Stimulated activated CD4-positive, alpha-beta T cell treated with anti-CD3 and anti-CD28 coated beads, Interleukin-2, amount 100 ng/mL, for 24 hours (primary cell): ENCODE measurements at regions not wholly inside any gene's neighbourhood (a gene's known extent, or its start where the extent isn't known, plus 50 kb on each side); places are given as distances from the start of the nearest gene placed in this dataset.
"Not testable (repeated sequence)": the region's sequence is repeated elsewhere in the genome, so short reads cannot be mapped to it uniquely, and the experiment has no call there.

Source experiments
- DNase-seq, 2 donors: peaks; one replicate each; pipeline ENCODE4 v3.0.0-alpha.2; 2020

DNA sequence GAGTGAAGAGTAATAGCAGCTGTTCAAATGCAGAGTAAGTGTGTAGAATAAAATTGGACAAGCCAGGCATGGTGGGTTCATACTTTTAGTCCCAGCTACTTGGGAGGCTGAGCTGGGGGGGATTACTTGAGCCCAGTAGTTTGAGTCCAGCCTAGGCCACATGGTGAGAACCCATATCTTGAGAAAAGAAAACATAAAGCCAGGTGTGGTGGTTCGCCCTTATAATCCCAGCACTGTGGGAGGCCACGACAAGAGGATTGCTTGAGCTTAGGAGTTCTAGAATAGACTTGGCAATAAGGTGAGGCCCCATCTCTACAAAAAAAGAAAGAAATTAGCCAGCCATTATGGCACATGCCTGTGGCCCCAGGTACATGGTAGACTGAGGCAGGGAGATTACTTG lies 1241.1 kb downstream of the UQCRFS1 start:
- DNase-seq = no peak

DNA sequence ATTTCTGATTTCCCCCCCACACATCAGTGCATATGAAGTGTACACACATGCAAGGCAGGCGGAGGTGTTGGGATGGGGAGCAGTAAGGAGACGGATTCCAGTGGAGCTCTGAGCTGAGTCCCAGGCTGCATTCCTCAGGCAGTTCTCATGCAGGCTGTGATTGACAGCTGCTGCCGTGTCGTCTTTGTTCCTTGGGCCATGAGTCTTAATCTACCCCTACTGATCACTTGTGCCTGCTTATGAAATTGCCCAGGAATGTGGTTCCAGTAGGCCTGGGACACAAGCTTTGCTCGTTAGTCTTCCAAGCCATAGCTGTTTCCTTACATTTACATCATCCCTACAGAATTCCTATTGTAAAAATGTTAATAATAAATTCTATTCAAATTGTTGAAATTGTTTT lies 1241.9 kb downstream of the UQCRFS1 start:
- DNase-seq = no peak

DNA sequence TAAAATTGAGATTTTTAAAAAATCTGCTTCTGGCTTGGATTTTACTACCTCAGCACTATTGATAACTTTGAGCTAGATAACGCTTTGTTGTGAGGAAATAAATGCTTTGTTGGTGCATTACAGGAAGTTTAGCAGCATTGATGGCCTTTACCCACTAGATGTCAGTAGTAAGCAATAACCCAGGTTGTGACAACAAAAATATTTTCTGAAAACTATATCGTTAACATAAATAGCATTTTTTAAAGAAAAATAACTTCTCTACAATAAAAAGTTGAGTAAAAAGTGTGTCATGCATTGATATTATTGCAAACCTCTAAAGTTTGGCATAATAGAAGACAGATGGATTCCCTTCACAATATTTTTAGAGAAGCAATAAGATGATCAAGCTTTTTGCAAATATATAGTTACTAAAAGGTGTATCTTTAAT lies 1246.5 kb downstream of the UQCRFS1 start:
- no peak for DNase-seq

DNA sequence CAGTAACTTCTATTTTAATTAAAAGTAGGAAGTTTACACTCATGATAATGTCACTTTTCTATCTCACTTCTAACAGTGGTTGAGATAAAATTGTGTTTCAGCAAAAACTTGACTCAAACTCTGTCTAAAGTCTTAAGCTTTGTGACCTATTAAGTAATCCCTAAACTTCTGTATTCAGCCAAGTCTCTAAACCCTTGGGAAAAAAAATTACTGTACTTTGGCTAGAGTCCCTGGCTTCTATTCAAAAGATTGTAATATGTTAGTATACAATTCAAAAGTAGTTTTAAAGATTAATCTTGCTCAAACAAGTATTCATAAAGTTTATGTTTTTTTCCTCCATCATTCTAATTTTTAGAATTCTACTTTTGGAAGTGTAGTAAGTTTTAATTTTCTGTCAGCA lies 1248.8 kb downstream of the UQCRFS1 start:
- DNase-seq = no peak

DNA sequence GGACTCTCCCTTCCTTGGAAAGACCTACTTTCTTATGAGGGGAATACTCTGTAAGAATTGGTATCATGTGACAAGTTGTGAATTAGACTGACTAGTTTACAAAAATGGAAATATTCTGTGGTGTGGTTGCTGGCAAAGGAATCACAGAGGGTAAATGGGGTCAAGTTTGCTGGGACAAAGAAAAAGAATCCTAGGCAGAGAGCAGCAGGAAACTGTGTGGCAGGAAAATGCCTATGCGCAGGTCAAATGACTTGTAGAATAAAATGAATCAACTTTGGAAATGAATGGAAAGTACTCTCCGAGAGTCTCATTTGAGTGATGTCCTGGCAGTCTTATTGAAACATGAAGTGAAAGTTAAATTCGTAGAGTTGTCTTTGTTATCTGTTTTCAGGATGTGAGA lies 1250.7 kb downstream of the UQCRFS1 start:
- DNase-seq = no peak

DNA sequence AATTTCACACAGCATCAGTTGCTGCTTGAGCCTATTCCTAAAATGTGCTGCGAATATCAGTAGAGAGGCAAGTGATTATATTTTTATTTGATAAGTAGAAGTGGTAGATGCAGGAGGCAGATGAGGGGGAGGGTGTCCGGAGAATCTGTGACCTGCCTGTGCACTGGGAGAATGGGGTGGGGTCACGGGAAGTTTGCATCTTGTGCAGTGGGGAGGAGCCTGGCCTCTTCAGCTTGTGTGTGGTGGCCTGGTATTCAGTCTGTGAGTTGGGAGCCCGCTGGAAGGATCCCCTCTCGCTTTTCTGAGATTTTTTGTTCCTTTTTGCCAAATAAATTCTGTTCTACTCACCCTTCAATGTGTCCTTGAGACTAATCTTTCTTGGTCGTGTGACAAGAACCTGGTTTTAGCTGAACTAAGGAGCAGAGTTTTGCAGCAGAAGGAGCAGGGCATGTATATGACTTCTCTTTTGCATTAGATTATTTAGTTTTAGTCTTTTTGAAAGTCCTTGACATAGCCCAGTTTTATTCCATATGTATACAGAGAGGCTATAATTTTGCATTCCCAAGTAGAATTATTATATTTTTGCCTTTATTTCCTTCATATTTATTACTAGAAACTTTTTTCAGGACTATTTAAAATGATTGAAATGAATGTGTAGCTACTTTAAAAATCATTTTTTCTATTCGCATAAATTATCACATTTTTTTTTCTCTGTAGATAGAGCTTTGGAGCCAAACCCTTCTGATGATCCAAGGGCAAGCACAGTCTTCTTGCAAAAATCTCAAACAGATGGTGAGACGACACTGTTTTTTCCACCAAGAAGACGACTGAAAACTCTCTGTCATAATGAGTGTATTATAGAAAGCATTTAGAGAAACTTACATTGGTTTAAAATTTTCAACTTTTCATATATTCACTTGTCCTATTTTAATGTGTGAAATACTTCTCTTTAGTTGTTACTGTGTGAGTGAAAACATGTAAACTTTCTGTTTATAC lies 1257.2 kb downstream of the UQCRFS1 start:
- DNase-seq = no peak

DNA sequence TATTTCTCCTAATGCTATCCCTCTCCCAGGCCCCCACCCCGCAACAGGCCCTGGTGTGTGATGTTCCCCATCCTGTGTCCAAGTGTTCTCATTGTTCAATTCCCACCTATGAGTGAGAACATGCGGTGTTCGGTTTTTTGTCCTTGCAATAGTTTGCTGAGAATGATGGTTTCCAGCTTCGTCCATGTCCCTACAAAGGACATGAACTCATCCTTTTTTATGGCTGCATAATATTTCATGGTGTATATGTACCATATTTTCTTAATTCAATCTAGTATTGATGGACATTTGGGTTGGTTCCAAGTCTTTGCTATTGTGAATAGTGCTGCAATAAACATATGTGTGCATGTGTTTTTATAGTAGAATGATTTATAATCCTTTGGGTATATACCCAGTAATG lies 1270.3 kb downstream of the UQCRFS1 start:
- DNase-seq = not testable (repeated sequence)

DNA sequence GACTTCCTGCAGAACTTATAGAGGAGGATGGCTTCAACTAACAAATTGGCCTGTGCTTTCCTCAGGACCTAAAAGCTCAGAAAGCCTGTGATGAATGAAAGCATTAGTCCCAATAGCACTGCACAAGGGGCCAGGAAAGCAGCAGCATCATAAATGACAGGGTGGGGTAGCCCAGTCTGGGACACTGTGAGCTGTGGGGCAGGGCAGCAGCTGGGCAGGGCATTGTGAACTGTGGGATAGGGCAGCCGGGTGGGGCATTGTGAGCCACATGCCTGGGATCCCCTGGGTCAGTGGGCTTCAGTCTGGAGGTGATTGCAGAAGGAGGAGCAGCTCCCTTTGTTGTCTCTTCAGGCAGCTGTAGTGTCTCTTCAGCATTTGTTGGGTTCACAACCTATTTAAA lies 1276.8 kb downstream of the UQCRFS1 start:
- DNase-seq = no peak

DNA sequence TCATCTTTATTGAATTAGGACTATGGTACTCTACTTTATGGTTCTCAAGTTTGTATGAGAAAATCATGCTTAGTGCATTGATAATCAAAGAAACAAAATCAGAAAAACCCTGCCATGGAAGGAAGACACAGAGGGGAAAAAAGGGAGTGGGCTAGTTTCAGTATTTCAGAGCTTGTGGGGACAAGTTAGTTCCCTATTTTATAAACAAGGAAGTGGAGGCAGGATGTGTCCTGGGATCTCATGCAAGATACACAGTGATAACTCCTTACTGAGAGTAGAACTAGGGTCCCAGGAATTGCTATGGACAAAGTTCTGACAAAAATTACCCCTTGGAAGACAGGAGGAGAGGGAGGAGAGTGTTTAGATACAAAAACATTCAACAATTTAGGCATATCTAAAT lies 1277.3 kb downstream of the UQCRFS1 start:
- DNase-seq = no peak

DNA sequence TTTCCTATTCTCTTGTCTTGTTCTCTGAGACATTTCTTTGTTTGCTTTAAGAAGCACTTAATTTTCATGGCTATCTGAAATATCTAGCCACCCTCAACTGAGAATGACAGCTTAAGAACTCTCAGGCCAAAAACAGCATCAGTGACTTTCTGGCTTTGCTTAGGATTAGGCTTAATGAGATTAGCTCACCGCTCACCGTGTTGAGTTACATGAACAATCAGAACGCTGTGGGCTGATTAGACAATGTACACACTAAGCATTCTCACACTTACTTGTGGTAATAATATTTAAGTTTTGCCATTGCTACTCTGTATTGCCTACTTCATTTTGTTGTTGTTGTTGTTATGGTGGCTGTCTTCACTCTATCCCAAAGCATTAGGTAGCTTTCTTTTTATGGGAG lies 1283.6 kb downstream of the UQCRFS1 start:
- no peak for DNase-seq

DNA sequence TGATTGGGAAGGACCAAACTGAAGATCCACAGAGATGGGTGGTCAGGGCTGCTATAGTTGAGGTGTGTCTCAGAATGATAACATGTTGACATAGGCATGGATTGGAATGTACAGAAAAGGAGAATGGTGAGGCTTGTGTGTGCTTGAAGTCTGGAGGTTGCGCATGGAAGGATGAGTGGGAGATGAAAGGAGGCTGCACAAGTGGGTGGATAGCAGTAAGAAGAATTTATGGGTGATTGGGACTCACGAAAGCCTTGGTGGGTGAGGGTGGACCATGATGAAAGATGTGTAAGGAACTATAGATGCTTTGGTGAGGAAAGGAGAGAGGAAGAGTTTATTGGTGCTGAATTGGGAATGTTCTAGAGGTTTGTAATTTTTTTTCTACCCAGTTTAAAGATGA lies 1287.7 kb downstream of the UQCRFS1 start:
- DNase-seq = no peak

DNA sequence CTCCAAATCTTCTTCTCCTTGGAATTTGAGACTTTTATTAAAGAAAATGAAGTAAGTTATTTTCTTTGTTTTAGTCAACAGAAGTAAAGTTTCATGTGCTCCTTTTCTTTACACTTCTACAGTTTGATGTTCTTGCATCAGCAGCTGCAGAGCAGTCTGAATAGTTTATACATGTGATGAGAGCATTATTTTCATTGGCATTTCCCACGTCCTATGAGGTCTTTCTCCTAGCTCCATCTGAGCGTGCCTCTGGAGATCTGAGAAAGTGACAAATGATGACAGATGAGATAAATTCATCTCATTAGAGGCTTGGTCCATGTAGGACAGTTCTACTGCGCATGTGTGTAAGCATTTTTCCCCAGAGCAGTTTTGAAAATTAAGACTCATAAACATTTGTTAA lies 1290.0 kb downstream of the UQCRFS1 start:
- DNase-seq = no peak

DNA sequence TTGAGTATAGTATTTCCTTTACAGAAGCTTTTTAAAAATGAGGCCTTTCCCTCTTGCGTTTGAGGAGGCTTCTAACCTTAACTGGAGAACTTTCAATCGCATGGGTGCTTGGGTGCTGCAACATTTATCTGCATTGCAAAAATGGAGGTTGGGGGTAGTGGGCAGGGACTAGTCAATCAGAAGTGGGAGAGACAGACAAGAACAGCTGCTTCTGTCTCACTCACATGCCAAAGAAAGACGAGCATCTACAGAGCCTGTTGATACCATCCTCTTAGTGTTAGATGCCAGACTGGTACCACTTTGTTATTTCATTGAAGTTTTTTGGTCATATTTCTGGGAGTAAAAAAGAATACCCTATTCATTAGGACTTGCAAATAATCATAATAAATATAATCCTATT lies 1292.2 kb downstream of the UQCRFS1 start:
- DNase-seq = no peak

DNA sequence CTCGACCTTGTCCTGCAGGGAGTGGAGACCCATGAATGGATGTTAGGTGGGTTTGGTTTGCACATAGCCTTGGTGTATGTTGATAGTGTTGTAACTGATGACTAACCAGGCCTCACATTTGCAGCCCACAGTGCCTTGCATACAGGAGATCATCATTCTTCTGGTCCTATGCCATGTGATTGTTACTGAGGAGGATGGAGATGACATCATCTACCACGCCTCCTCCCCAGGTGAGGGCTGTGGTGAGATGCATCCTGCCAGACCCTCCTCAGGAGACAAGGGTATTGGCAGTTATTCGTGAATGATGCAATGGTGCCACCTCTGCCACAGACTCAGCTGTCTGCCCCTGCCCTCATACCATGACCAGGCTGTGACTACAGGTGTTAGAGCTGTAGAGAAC lies 1294.1 kb downstream of the UQCRFS1 start:
- DNase-seq = no peak

DNA sequence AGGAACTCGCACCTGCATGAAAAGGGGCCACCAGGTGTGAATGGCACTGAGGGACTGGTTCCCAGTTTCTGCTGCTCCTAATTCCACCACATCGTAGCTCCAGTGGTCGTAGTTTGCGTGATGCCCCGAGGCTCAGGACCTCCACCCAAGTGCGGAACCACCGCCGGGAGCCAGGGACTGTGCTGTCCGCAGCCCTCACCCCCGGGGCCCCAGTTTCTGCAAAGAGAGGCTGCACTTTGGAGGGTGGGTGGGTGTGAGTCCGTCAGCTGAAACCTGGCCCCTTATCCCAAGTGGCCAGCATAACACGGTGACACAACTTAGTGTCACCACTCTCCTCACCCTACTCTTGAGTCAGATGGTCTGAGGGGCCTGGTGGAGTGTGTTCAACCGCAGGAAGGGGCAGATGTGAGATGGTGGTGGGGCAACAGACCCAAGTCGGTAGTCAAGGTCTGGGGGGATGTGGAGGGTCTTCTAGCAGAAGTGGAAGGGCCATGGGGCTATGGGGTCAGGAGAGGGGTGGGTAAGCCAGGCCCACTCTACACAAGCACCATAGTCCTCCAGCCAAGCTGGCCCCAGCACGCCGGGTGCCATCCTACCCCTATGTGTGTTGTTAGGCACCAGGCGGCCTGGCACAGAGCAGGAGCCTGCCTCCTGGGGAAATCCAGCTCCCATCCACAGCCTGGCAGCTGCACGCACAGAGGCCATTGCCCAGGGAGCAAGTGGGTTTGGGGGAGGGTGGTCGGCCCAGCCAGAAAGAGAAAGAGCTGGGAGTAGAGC lies 1301.6 kb downstream of the UQCRFS1 start:
- no peak for DNase-seq

DNA sequence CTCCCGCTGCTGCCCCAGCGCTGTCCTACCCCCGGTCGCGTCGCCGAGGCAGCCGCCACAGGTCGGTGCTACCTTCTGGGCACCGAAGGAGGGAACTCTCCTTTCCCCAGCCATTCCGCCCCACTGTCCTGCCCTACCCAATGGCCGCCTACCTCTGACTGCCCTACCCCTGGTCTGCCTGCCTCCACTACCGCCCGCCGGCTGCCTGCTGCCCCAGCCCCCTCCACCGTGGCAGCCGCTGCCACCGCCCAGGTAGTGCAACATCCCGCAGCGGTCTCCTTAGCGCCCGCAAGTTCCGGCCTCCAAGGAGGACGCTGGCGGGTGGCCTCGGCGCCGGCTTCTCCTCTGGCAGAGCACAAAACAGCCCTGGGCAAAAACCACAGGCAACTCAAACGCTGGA lies 1303.1 kb downstream of the UQCRFS1 start:
- DNase-seq = no peak

DNA sequence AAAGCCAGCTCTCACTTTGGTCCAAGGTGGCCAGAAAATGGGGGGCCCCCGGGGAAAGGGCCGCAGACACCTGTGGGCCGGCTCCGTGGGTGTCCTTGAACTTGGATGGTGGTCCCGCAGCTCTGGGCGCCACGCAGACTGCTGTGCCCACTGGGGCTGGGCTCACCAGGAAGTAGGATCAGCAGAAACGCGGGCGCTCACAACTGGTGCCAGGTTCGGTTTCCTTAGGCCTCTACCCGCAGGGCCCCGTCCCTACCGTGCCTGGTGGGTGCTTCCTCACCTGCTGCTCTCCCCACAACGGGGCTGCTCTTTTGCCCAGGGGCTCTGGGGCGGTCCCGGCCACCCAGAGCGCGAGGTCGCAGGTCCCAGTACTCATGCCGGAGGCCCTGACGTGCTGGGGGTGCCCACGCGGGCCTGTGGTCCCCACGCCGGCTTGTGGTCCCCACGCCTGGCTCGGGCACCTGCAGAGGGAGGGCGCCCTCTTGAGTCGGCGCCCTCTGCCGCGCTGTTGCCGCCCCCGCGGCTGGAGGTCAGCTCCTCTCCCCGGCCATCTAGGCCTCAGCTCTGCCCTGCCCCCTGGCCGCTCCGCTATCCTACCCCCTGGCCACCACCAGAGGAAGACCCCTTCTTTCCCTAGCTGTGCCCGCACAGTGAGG lies 1303.6 kb downstream of the UQCRFS1 start:
- no peak for DNase-seq

DNA sequence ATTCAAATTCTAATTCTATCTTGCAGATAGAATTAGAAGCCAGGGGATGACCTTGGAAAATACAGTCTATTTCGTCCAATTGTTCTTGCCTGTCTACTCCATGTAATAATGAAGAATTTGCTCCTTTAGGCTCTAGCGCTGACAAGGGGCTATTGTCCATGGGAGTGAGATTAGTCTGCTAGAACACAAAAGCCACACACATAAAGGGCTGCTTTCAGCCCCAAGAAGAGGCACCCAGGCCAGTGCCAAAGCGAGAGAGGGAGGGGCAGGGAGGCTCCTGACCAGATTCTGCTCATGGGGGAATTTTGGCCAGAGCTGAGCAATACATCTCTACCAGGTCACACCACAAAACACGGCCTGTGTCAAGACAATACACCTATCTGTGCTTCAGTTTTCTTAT lies 1306.9 kb downstream of the UQCRFS1 start:
- no peak for DNase-seq

DNA sequence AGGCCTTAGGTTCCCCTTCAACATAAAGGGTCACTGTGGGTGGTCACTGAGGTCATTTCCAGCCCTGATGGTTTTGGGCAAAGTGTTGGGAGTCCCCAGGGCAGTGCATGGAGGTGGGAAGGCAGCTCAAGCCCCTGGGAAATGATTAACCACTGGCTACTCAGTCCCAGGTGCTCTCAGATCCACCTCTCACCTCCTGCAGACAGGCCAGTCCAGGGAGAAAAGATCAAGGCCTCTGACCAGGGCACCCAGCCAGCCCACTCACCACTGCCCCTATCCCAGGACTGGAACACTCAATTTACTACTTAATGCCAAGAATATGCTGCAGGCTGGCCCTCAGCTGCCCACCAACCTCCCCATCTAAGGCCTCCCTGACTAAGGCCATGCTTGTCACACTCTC lies 1307.9 kb downstream of the UQCRFS1 start:
- no peak for DNase-seq

DNA sequence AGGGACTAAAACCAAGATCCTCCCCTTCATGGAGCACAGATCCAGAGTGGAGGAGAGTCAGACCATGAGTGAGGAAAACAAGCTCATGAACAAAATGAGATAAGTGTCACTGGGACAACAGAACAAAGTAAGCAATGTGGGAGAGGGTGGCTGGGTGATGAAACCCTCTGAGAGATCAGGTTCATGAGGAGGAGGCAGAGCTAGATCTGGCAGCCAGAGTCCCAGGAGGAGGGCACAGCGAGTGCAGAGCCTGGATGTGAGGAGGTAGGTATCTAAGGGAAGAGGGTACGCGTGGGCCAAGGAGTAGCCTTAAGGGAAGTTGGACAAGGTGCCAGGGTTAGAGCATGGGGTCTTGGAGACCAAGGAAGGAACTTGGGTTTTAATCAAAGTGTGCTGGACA lies 1311.9 kb downstream of the UQCRFS1 start:
- DNase-seq = no peak

DNA sequence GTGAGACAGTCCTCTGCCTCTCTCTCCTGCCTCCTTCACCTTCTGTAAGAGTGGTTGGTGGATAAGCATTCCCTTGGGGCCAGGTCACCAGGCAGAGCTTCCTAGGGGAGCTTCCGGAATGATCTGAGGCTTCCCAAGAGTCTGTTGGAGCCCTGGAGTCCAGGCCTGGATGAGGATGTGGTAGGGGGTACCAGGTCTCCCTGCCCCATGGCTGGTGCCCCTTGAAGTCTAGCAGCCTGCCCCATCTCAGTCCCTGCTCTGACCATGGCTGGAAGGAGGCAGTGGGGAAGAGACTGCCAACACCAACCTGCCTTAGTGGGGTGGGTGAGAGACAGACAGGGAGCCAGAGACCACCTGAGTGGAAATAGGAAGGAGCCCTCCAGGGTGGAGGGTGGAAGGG lies 1316.9 kb downstream of the UQCRFS1 start:
- no peak for DNase-seq

DNA sequence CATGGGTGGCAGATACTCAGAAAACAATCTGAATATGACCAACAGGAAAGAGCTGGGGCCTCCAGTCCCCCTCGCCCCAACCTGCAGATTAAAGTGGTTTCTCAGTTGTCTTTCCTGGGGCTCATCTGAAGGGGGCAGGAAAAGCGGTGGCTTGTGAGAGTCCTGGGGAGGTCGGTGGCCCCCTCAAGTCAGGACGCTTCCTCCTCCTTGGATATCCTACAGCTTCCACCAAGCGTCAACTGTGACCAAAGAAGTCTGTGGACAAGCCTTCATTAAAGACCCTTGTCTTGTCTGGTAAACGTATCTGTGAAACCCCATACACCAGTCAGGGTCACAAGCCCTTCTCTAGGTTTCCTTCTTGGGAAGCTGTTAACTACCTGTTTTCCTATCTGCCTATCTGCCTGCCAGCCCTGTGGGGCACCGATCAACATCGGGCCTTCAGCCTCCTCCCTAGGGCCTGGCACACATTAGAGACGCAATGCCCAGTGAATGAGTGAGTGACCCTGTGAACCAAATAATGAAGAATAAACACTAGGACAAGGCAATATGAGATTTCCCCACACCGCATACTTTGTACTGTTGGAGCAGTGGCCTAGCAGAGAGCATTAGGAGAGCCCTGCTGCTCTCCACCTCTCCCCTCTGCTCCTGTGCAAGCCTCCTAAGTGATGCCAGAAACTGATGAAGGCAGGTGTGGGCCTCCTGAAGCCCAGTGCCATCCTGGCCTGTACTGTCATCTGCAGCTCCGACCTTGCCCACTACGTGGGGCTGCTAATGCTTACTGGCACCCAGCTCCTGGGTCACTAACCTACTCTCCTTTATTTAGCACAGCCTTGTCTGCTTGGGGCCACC lies 1317.8 kb downstream of the UQCRFS1 start:
- no peak for DNase-seq

DNA sequence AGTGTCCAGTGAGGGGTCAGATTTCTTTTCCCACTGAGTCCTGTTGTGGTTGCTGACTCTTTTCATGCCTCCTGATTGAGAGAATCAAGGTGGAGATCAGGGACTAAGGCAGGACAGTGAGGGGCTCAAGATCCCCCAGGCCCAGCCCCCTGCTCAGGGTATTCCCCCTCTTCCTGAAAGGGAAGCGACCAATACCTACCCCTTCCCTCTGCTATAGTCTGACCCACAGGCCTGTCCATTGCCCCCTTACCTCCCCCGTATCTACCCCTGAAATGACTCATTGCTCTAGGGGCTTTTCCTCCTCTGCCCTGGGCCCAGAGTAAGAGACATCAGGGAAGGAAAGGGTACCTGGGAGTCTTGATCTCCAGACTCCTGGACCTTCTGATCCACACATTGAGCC lies 1320.5 kb downstream of the UQCRFS1 start:
- DNase-seq = no peak
